Duodenal mucosa (tissue), 2 donors: ENCODE measurements at regions not wholly inside any gene's neighbourhood (a gene's known extent, or its start where the extent isn't known, plus 50 kb on each side); places are given as distances from the start of the nearest gene placed in this dataset.
"Not testable (repeated sequence)": the region's sequence is repeated elsewhere in the genome, so short reads cannot be mapped to it uniquely, and the experiment has no call there.

Experiments used
- H3K27ac ChIP-seq: one replicate; pipeline ENCODE4 v1.7.0; 2013; ENCODE audit warnings: low read depth, low read length
- H3K27me3 ChIP-seq, 2 donors: one replicate each; pipeline ENCODE4 v1.7.0; 2013; ENCODE audit warnings: low read length in 2 of 2, control low read depth in 1 of 2; ENCODE audit not compliant: insufficient read depth in 2 of 2, control insufficient read depth in 1 of 2
- H3K36me3 ChIP-seq, 2 donors: one replicate each; pipeline ENCODE4 v1.7.0; 2013; ENCODE audit warnings: low read length in 2 of 2, control low read depth in 1 of 2; ENCODE audit not compliant: insufficient read depth in 2 of 2, control insufficient read depth in 1 of 2
- H3K4me1 ChIP-seq, 2 donors: one replicate each; pipeline ENCODE4 v1.7.0; 2013; ENCODE audit warnings: low read length in 2 of 2, control low read depth in 1 of 2; ENCODE audit not compliant: insufficient read depth in 2 of 2, control insufficient read depth in 1 of 2
- H3K4me3 ChIP-seq, 2 donors: one replicate each; pipeline ENCODE4 v1.7.0; 2013; ENCODE audit warnings: low read length in 2 of 2, low read depth in 1 of 2
- H3K9ac ChIP-seq, 2 donors: one replicate each; pipeline ENCODE4 v1.7.0; 2013; ENCODE audit warnings: low read length in 2 of 2, low read depth in 1 of 2
- H3K9me3 ChIP-seq, 2 donors: one replicate each; pipeline ENCODE4 v1.7.0; 2013; ENCODE audit warnings: low read length in 2 of 2, control low read depth in 1 of 2; ENCODE audit not compliant: control insufficient read depth in 1 of 2

- Histone ChIP-seq H3K9ac (no peak overlapping the region), H3K27ac (no peak overlapping the region), H3K36me3 (no peaks in the 10 kb centered on the region), H3K27me3 (no peaks in the 10 kb centered on the region), H3K4me1 (peaks cover 11 to 16% of the 10 kb centered on the region in 2 donors), H3K9me3 (no peaks in the 10 kb centered on the region), H3K4me3 (no peak overlapping the region)
Observed at GRCh38 chr3:30475809-30476178, 130.6 kb upstream of the TGFBR2 start.

DNA sequence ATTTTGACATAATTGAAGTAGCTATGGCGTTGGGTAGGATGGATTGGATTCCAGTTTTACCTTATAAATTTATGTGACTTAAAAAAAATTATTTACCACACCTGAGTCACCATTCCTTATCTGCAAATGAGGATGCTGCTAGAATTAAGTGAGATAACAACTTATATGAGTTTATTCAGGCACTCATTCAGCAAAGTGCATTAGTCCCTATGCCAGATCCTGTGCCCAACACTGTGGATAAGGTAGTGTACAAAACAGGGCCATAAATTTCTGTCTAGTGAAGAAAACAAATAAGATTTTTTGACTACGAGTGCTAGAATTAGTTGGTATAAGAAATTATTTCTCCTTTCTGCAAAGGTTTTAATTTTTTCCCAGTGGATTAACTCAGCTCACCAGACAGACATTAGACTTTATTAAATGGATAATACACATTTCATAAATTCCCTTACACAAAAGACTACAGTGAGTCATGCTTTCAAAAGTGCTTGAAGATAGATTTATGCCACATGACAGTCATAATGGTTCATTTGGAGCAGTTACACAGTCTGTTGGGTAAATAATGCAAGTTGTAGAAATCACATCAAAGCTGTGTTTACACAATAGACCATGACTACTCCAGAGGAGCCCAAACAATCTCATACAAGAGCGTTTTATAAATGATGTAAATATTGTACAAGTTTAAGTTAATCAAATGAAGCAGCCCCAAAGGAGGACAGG lies 129.9 kb upstream of the TGFBR2 start:
- H3K9me3 ChIP-seq: no peaks in the 10 kb centered on the region
- H3K27ac ChIP-seq: no peak overlapping the region

DNA sequence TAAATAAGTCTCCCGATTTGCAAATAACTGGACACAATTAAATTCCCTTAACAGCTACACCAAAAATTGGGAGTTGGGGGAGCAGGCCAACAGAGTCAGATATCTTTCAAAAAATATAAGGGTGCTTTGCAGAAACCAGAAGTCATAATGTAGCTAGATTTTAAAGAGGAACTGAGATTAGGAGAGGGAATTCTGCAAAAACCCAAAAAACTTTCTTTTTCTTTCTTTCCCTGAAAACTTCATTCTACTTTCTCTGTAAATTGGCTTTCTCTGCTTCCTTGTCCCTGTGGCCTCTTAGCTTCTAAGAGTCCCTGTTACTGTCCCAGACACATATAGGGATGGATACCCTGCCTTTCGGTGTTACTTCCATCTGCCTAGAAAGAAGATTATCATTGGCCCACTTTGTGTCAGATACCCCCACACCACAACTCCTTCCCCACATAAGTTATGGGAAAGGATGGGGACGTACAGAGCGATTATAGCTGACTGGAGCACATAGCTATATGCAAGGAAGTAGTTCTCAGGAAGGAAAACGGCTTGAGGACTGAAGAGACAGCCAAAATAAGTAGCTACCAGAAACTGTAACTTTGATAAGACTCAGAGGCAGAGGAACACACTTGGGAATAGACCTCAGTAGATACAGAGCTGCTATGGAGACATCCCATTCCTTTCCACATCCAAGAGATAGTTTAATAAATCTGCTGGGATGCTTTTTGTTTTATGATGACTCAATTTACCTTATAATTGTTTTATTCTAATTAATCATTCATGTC lies 129.1 kb upstream of the TGFBR2 start:
- H3K4me3 ChIP-seq: no peak overlapping the region
- H3K27me3 ChIP-seq: no peaks in the 10 kb centered on the region
- H3K9me3 ChIP-seq: no peaks in the 10 kb centered on the region
- H3K36me3 ChIP-seq: no peaks in the 10 kb centered on the region
- H3K27ac ChIP-seq: no peak overlapping the region
- H3K4me1 ChIP-seq: peaks cover 11 to 16% of the 10 kb centered on the region in 2 donors
- no peak overlapping the region for H3K9ac ChIP-seq

More for the DNA sequence above, 129.9 kb upstream of the TGFBR2 start:
- Histone ChIP-seq H3K9ac (no peak overlapping the region), H3K36me3 (no peaks in the 10 kb centered on the region), H3K4me3 (no peak overlapping the region), H3K4me1 (peaks cover 11 to 16% of the 10 kb centered on the region in 2 donors), H3K27me3 (no peaks in the 10 kb centered on the region)

DNA sequence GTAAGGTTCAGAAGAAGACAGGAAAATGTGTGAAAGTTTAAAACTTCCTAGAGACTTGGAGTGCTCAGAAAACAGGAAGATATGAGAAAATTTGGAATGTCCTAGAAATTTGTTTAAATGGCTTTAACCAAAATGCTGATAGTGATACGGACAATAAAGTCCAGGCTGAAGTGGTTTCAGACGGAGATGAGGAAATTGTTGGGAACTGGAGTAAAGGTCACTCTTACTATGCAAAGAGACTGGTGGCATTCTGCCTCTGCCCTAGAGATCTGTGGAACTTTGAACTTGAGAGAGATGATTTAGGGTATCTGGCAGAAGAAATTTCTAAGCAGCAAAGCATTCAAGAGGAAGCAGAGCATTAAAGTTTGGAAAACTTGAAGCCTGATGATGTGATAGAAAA lies 126.7 kb upstream of the TGFBR2 start:
- peaks cover 11 to 16% of the 10 kb centered on the region in 2 donors for H3K4me1 ChIP-seq
- not testable (repeated sequence) for H3K9ac ChIP-seq, H3K9me3 ChIP-seq, H3K27me3 ChIP-seq, H3K27ac ChIP-seq, H3K36me3 ChIP-seq, H3K4me3 ChIP-seq

- H3K9me3 ChIP-seq, H3K36me3 ChIP-seq, H3K9ac ChIP-seq, H3K27me3 ChIP-seq, H3K4me3 ChIP-seq, H3K27ac ChIP-seq: not testable (repeated sequence)
- peaks cover 11 to 16% of the 10 kb centered on the region in 2 donors for H3K4me1 ChIP-seq
Observed at GRCh38 chr3:30480156-30480555, 126.2 kb upstream of the TGFBR2 start.

GRCh38 chr3:30480587-30480986 lies 125.8 kb upstream of the TGFBR2 start:
- no peak overlapping the region for H3K4me3 ChIP-seq
- no peak overlapping the region for H3K27ac ChIP-seq
- no peaks in the 10 kb centered on the region for H3K27me3 ChIP-seq
- no peaks in the 10 kb centered on the region for H3K9me3 ChIP-seq
- H3K4me1 ChIP-seq: peaks cover 11 to 16% of the 10 kb centered on the region in 2 donors
- H3K9ac ChIP-seq: no peak overlapping the region
- H3K36me3 ChIP-seq: no peaks in the 10 kb centered on the region

DNA sequence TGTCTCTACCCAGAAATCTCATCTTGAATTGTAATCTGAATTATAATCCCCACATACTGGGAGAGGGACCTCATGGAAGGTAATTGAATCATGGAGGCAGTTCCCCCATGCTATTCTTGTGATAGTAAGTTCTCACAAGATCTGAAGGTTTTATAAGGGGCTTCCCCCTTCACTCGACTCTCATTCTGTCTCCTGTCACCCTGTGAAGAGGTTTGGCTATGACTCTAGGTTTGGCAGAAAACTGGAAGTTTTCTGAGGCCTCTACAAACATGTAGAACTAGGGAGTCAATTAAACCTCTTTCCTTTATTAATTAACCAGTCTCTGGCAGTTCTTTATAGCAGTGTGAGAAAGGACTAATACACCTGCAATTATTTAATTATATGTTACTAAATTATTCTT lies 125.2 kb upstream of the TGFBR2 start:
- Histone ChIP-seq H3K4me1 (peaks cover 11 to 16% of the 10 kb centered on the region in 2 donors), H3K27ac (no peak overlapping the region), H3K9me3 (no peaks in the 10 kb centered on the region), H3K4me3 (no peak overlapping the region), H3K9ac (no peak overlapping the region), H3K27me3 (no peaks in the 10 kb centered on the region), H3K36me3 (no peaks in the 10 kb centered on the region)

DNA sequence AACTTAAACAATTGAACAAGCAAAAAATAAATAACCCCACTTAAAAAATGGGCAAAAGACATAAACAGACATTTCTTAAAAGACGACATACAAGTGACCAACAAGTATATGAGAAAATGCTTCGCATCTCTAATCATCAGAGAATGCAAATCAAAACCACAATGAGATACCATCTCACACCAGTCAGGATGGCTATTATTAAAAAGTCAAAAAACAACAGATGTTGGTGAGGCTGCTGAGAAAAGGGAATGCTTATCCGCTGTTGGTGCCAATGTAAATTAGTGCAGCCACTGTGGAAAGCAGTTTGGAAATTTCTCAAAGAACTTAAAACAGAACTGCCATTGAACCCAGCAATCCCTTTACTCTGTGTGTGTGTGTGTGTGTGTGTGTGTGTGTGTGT lies 122.2 kb upstream of the TGFBR2 start:
- not testable (repeated sequence) for H3K27me3 ChIP-seq, H3K27ac ChIP-seq, H3K9ac ChIP-seq, H3K4me3 ChIP-seq, H3K4me1 ChIP-seq, H3K9me3 ChIP-seq, H3K36me3 ChIP-seq

GRCh38 chr3:30486368-30486767 lies 120.0 kb upstream of the TGFBR2 start:
- no peak overlapping the region for H3K27ac ChIP-seq
- H3K27me3 ChIP-seq: no peaks in the 10 kb centered on the region
- no peak overlapping the region for H3K4me3 ChIP-seq
- no peaks in the 10 kb centered on the region for H3K4me1 ChIP-seq
- no peak overlapping the region for H3K9ac ChIP-seq
- peaks cover 0 to 2% of the 10 kb centered on the region in 2 donors for H3K9me3 ChIP-seq
- no peaks in the 10 kb centered on the region for H3K36me3 ChIP-seq

DNA sequence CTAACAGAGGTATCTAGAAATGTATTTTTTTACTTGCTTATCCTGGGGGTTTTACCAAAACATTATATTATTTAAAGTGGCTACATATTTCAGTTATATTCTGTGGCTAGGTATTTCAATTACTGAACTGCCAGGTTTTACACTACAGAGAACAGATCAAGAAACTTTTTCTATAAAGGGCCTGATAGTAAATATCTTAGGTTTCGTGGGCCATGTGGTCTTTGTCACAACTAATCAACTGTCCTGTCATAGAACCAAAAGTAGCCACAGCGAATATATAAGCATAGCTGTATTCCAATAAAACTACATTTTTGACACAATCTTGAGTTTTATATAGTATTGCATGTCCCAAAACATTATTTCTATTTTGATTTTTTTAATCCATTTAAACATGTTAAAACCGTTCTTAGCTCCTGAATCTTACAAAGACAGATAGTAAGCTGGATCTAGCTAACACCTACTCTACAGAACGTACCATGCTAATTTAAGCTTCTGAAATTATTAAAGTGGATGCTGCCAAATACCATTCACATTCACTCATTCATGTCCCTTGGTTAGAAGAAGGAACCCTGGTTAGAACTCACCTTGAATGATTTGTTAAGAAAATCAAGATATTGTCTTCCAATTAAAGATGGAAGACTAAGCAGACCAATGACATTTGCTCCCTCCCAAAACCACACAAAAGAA lies 118.2 kb upstream of the TGFBR2 start:
- Histone ChIP-seq H3K9ac (no peak overlapping the region), H3K27me3 (no peaks in the 10 kb centered on the region), H3K4me1 (no peaks in the 10 kb centered on the region), H3K9me3 (peaks cover 0 to 2% of the 10 kb centered on the region in 2 donors), H3K36me3 (no peaks in the 10 kb centered on the region), H3K27ac (no peak overlapping the region), H3K4me3 (no peak overlapping the region)
